Dermis blood vessel endothelial cell (primary cell): ENCODE measurements at regions not wholly inside any gene's neighbourhood (a gene's known extent, or its start where the extent isn't known, plus 50 kb on each side); places are given as distances from the start of the nearest gene placed in this dataset.
A peak's percentile ranks its signal among the peaks of the same experiment; 100 is the strongest.

Source experiments
- DNase-seq: peaks from one replicate; pipeline ENCODE4 v3.0.0; 2010

DNA sequence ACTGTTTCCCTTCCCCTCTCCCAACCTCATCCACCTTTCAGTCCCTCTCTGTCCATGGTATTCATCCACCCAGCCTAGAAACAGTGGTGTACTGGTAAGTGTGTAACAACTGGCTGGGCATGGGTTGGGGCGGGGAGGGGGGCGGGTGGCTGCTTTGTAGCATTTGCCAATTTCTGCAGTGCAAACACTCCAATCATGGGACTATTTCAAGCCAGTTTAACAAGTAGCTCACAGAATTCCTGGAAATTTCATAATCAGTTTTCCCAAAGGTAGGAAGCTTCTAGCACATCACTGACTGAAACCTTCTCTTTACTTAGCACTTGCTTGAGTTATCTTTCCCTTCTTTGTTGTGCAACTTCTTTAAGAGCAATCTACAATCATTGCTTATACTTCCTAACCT is 100.8 kb upstream of the WASF3 start:
- no peak for DNase-seq

DNA sequence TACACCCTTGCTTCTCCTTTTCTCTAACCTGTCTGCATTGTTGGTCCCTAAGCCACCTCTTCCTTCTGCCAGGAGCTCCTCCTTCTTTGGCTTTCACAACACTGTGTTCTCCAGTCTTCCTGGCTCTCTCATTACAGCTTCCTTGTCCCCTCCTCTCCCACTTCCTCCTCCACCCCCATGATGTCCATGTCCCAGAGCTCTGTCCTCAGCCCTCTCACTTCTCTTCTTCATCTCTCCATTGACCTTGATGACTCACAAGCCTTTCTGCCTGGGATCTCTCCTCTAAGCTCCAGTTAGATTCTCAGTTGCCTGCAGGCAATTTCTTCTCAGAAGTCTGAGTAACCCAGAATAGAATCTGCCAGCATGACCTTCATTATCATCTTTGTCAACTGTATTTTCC is 100.3 kb upstream of the WASF3 start:
- DNase-seq: no peak

DNA sequence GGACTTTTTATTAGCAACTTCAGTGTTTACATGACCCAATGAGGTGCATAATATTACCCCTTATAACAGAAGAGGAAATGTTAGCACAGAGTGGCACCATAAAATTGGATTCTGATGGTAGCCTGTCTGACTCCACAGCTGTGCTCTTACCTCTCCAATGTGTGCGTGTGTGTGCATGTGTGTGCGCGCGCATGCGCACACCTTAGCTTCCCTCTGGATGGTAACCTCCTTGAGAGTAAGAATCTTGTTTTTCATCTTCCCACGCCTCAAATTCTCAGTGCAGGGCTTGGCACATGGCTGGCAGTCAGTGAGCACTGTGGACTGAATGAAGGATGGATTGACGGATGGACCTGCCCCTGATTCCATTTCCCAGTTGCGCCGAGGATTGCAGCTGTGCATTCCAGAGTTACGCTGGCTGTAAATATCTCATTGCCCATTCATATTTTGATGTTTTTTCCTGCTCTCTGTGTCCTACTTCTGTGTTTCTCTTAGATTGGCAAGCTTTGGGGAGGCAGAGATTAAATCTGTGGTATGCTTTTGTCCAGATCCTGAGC is 99.2 kb upstream of the WASF3 start:
- DNase-seq: no peak

DNA sequence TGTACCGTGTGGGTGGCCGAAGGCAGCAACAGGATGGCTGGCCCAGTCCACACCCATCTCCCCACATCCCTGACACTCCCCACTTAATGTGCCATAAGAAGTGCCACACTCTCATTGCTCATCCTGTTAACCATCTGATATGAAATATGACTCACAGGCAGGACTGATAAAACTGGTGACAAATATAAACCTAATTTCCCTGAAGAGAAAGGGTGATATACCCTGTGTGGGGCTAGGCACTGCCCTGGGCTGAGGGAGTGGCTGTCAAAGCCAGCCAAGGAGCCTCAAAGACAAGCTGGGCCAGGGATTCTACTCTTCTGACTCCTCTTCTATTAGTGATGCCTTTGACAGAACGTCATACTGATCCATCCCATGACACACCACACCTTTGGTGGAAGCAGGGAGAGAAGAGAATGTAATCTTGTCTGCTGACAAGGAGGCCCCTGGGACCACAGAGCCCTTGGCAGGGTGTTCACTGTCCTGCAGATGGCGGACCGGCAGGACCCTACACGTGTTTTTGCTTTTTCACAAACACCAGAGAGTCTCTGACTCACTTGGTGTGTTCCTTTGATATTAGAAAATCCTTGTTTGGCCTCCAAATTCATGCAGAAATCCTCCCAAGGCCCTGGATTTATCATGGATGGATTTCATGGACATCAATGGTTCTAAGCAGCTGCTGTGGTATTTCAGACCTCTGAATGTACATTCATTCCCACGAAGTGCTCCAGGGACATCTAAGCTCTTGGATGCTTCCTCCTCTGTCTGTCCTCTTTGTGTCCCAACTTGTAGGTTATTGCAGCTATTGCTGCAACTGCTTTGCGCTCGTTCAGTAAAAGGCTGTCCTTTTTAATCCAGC is 98.0 kb upstream of the WASF3 start:
- DNase-seq: no peak

DNA sequence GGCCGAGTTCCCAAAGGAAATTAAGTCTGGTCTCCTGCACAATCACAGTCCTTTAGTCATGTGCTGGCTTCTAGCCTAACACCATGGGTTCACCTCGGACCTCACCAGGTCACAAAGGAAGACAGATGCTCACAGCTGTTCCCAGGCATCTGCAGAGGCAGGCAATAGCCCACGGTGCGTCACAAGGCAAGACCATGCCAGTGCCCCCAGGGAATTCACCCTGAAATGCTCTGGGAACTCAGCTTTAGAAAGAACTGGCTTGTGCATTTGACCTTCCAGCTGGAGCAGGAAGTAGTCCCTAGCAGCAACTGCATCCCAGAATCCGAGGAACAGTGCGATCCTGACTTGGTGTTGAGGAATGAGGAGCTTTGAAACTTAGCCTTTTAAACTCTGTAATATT is 96.8 kb upstream of the WASF3 start:
- DNase-seq: no peak

DNA sequence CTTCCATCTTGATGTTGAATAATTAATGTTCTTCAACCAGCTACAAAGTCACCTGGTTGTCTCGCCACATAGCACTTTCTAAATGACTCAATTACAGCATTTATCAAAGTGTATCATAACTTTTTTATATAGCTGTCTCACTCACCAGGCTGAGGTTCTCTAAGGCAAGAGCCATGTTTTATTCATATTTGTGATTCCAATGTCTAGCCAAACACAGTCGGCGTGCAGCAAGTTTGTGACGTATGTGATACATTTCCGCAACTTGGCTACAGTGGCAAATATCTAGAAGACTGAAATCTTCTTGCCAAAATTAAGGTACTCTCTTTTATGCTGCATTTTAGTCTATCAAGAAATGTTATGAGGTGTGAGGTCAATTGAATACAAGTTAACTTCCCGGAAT is 94.2 kb upstream of the WASF3 start:
- DNase-seq: no peak

DNA sequence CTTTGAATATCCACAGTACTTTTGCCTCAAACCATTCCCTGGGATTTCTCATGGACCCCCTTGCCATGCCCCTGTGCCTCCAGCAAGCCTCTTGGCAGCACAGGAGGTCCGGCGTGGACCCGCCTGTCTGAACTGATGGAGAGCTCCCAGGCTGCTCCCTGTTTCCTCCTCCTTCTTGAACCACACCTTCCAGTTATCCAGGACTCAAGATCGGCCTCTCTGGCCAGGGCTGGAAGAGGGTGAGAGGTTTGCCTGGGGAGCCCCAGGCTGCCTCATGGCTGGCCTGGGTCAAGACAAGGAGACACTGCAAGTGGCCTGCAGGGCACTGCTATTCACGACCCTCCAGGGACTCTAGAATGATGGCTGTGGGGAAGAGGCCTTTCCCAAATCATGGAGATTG is 93.6 kb upstream of the WASF3 start:
- DNase-seq: no peak

DNA sequence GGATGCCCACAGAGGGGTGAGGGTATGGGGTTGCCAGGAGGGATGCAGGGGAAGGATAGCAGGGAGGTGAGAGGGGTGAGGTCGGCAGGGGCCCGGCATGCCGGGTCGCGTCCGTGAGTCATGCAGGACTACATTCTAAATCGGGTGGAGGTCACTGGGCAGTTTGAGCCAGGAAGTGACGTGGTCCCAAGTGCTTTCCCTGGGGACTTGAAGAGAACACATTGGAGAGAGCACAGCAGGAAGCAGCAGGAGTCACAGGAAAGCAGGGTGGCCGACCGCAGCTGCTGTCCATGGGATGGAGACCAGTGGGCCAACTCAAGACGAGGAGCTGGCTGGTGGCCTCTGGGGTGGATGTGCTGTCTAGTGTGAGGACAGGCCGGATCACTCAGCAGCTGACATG is 92.0 kb upstream of the WASF3 start:
- peak; percentile 39 for DNase-seq

DNA sequence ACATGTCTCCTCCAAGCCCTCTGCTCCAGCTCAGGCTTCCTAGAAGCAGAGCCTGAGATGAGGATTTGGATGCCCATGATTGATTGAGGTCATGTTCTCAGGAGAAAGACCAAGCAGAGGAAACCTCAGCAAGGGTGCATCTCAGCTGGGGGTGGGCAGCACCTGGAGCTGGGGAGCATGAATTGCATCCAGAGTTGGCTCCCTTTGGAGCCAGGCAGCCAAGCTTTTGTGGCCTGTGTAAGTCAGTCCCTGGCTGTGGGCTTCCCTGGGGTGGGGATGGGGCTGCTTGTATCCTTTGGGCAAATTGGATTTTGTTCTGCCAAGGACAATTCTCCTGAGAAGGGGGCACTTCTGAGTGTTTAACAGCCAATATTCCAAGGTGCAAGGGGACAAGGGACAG is 91.5 kb upstream of the WASF3 start:
- DNase-seq: no peak

DNA sequence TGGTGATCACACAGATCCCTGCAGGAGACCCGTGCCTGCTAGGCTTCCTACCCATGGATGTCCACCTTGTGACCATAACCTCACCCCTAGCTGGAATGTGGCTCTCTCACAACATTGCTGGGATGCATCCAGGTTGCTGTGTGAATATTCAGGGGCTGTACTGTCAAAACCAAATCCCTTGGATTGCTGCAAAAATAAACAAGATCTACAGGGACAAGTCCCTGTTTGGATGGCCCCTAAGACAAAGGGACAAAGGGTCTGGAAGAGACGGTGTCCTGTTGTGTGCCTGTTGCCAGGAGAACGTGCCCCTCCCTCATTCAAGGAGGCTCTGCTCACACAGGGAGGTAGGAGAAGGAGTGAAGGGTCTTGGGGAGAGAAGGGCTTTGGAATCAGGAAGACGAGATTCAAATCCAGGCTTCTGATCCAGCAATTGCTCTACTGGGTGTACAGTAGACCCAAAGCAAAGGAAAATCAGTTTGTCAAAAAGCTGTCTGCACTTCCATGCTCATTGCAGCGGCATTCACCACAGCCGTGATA is 89.2 kb upstream of the WASF3 start:
- no peak for DNase-seq

DNA sequence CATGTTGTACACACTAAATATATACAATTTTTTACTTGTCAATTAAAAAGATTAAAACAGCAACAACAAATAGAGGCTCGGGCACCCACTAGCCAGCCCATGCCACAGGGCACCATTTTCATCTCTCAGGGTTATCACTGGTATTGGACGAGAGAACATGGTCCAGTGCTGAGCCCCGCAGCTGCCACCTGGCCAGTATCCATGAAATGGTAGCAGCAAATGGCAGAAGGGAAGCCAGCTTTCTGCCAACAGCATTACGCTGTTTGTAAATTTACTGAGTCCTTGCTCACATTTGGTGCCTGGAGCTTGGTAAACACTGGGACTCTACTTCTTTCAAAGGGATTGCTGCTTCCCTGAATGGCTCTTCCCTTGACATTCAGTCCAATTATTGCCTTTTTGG is 87.9 kb upstream of the WASF3 start:
- DNase-seq: no peak

DNA sequence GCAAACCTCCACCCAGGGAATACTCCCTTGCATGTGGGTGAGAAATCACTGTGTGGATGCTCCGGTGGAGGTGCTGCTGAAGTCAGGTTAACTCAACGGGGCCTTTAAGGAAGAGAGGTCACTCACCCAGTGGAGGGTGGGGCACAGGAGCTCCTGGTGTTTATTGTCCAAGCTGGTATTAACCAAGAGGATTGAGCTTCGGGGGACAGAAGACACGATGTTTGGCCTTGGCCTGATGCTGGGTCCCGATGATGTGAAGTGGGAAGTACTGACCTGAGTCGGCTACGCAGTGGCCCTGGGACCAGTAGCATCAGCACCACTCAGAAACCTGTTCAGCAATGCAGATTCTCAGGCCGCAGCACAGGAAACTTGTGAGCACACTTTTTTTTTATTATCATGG is 85.7 kb upstream of the WASF3 start:
- DNase-seq: no peak

DNA sequence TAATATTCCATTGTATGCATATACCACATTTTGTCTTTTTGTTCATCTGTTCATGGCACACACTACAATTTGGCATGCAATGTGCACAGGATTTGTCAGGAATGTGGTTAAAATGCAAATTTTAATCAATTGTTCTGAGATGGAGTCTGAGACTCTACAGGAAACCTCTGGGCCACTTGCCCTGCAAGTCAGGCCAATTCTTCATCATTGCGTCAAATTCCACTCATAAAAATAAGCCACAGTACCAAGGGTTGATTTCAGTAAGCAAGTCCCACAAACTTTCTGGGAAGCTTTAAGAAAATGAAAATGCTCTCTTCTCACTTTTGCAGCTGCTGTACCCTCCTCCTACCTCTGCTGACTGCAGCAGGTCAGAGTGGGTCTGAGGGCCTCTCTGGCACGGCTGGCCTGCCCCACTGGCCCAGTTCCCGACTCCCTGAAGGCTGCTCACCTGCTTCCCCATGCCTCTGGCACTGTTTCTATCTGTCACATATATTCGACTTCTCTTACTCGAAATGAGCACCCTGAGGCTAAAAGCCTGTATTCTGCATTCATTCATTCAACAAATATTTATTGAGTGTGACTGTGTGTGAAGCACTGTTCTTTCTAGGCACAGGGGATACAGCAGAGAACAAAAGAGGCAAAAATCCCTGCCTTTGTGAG is 83.8 kb upstream of the WASF3 start:
- no peak for DNase-seq

DNA sequence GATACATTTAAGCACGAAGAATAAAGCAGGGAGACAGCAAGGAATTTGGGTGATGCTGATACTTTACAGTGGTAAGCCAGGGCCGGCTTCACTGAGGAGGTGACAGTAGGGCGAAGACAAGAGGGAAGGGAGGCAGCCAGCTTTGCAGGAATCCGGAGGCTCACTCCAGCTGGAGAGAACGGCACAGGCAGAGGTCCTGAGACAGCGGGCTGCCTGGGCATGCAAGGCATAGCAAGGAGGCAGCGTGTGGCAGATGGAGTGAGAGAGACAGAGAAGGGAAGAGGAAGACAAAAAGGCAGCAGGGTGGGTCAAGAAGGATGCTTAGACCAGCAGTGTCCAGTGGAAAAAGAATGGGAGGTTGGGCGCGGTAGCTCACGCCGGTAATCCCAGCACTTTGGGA is 83.2 kb upstream of the WASF3 start:
- DNase-seq: no peak

DNA sequence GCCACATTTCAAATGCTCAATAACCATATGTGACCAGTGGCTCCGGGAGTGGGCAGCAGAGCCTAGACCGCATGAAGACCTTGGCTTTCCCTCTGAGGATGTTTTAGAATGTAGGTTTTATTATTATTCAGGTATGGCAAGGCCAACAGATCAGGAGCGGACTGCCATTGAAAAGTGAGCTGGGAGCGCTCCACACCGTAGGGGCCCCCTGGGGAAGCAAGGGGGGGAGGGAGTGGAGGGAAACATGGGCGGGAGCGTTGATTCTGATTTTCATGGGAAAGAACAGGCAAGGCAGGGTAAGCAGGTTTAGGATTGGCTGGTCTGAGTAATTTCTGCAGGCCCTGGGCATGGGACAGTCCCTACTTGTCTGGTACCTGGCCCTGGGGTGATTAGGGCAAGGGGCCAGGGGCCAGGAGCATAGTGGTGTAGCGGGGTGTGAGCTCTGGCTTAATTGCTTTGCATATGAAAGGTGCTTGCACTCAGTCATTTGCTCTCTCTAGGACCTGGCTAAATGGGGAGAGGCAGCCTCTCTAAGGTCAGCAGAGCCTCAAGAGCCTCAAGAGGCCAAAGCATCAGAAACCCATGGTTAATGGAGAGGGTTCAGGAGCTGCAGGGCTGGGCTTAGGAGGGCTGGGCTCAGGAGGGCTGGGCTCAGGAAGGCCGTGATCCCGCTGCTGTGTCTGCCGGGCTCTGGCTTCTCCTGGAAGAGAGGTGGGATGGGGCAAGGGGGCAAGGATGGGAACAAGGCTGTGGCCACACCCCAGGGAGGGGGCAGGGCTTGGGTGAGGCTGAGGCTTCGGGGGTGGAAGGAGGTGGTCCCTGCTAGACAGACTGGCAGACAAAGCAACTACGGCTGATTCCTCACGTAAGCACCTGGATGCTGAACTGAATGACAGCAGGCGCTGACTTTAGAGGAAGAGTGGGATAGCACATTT is 82.0 kb upstream of the WASF3 start:
- DNase-seq: no peak

DNA sequence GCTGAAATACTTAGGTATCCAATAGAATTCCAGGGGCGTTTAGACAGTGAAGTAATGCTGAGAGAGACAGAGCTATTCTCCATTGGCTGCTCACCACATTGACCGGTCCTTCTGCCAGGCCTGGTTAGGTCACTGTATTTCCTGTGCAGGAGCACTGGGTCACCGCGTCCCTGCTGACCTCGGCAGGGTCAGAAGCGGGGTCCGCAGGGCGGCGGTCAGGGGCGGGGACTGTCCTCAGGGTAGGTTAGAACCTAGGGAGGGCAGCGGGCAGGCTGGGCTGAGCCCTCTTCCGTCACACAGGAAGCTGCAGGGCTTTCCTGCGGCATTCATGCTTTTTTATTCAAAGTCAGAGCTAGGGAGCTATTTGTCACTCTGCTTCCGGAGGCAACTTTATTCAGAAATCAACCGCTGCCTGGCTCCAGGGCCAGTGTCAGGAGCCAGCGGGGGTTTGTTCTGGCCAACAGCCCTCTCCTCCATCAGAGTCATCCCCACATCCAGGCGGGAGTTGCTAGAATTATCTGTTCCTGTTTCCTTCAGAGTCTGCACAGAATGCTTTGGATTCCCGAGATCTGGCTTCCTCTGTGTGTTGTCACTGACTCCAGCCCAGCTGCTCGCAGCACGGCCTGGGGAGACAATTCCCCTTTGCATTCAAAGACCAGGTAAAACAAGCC is 81.2 kb upstream of the WASF3 start:
- peak; percentile 24 for DNase-seq

DNA sequence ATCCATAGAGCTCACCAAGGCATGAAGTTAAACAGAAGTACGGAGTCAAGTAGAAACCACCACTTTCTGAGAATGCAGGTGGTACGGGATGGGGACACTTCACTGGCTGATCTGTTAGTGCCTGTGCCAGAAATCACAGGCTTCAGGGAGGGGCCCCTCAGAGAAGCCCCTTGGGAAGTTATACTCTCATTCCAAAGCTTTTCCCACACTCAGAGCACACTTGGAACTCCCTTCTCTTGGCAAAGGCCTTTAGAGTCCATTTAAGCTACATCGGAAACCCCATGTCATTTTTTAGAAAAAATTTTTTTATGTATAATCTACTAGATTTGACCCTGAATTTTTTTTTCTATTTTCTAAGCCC is 80.7 kb upstream of the WASF3 start:
- no peak for DNase-seq

DNA sequence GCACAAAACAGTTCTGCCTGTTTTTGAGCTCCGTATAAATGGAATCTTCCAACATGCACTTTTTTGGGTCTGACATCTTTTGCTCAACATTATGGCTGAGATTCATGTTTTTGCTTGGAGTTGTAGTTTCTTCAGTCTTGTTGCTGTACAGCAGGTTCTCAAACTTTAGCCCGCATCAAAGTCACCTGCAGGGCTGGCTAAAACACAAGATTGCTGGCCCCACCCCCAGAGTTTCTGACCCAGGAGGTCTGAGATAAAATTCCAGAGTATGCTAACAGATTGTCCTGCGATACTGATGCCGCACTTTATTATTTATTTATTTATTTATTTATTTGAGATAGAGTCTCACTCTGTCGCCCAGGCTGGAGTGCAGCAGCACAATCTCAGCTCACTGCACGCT is 79.8 kb upstream of the WASF3 start:
- no peak for DNase-seq

DNA sequence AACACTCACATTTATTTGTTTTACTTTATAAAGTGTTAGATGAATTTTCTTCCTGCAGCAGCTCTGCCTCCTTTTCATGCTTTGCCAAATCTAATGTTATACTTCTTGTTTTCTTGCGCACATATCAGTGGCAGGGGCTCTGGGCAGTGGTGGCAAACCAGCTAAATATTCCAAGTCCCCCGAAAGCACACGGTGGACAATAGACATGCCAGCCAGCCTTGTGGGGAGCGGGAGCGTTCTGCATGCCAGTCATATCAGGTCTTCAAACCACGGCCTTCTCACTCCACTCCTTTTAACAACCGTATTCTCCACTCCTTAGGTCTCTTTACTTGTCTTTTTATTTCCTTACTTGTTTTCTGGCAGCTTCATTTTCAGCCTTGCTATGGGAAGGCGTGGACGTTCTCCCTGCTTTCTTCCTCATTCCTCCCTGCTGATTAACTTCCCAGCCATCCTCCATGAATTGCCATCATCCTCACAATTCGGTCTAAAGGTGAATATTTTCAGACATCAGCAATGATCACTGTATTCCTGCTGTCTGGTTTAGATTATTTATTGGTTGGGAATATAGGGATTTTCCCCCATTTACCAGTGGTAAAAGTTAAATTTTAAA is 77.1 kb upstream of the WASF3 start:
- DNase-seq: no peak

DNA sequence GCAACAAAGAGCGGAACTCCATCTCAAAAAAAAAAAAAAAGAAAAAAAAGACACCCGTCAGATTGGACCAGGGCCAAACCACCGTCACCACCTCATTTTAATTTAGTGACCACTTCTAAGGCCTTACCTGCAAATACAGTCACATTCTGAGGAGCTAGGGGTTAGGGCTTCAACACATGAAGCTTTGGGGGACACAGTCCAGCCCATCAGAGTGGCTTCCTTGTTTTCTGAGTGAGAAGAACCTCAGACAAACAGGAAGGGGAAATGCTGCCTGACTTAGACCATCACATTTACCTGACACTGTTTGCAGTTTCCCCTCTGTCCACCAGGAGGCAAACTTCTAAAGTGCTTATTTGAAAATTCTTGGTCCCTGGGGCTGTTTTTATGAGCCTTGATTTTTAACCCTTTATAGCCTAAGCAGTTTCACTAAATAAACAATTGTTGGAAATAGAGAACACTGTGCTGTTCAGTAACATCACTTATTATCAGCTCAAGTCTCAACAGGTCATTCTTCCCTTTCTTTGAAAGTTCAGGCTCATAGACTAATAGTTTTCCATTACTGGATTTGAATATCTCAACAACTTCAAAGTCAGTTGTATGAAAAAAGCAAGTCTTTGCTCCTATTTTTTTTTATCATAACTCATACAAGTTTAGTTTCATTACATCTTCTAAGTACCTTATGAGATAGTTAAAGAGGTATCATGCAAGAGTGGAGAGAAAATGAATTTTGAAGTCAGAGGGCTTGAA is 74.9 kb upstream of the WASF3 start:
- peak; percentile 84 for DNase-seq

DNA sequence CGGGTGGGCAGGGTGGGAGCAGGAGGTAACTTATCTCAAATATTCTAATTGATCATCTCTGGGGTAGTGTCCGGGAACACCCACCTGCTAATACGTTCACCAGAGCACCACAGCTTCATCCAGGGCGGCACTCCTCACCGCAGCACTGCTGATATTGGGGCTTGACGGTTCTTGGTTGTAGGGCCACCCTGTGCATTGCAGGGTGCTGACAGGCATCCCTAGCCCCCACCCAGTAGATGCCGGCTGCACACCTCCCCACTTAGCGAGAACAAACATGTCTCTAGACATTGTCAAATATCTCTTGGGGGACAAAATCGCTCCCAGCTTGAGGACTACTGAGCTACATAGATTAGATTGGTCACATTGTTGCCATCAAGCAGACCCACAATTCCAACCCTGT is 73.9 kb upstream of the WASF3 start:
- no peak for DNase-seq
